T-cell (primary cell): ENCODE measurements at regions not wholly inside any gene's neighbourhood (a gene's known extent, or its start where the extent isn't known, plus 50 kb on each side); places are given as distances from the start of the nearest gene placed in this dataset.

Experiments
- ATAC-seq, 4 experiments: fragments of 200-7000 bp in 3 of 4; fragments of 150-1000 bp in 1 of 4; cut with Tn5 transposase; replicated peaks in 1 of 4; 1 replicate in 3 of 4; 2 replicates in 1 of 4; pipeline ENCODE4 v1.10.0; 2021; ENCODE audit warnings: moderate library complexity in 3 of 4, mild to moderate bottlenecking in 2 of 4, moderate number of reproducible peaks in 1 of 4
- CTCF ChIA-PET, 2 donors: fragments of 300-600 bp; sonication (Branson Sonifier 250); formaldehyde crosslinking; loops; one replicate each; lab custom pipeline; 2022; ENCODE audit warnings: antibody characterized with exemption in 2 of 2; lab: Charles Lee
- POLR2A ChIA-PET, 2 donors: fragments of 300-600 bp; sonication (Branson Sonifier 250); formaldehyde crosslinking; loops; one replicate each; lab custom pipeline; 2022; ENCODE audit warnings: antibody characterized with exemption in 2 of 2; lab: Charles Lee
- DNase-seq, 35 experiments: peaks; one replicate each; pipeline versions ENCODE4 v3.0.0 to v3.0.0-alpha.2; 2013 to 2023
- H3K27ac ChIP-seq: one replicate; pipeline ENCODE4 v1.5.1; 2013; ENCODE audit warnings: low read length
- H3K27me3 ChIP-seq, 2 experiments: replicated peaks in 1 of 2; 1 replicate in 1 of 2; 2 replicates in 1 of 2; pipeline versions ENCODE4 v1.6.1 to v1.7.0; 2013; ENCODE audit warnings: low read length in 1 of 2, mixed read lengths in 1 of 2; ENCODE audit not compliant: control insufficient read depth in 2 of 2, insufficient read depth in 2 of 2; ENCODE audit errors: extremely low read depth in 1 of 2
- H3K36me3 ChIP-seq, 2 donors: 1 replicate in 1 of 2; 2 replicates in 1 of 2; pipeline versions ENCODE4 v1.6.1 to v1.7.0; 2013; ENCODE audit warnings: low read length in 1 of 2; ENCODE audit not compliant: control insufficient read depth in 2 of 2, insufficient read depth in 1 of 2; ENCODE audit errors: extremely low read depth in 1 of 2
- H3K4me1 ChIP-seq, 2 experiments: 1 replicate in 1 of 2; 2 replicates in 1 of 2; pipeline versions ENCODE4 v1.6.1 to v1.7.0; 2013; ENCODE audit warnings: low read length in 2 of 2, mixed read lengths in 1 of 2; ENCODE audit not compliant: insufficient read depth in 2 of 2, control insufficient read depth in 1 of 2; ENCODE audit errors: extremely low read depth in 1 of 2
- H3K4me3 ChIP-seq, 2 donors: 1 replicate in 1 of 2; 2 replicates in 1 of 2; pipeline versions ENCODE4 v1.5.1 to v1.7.0; 2013; ENCODE audit warnings: mild to moderate bottlenecking in 2 of 2, low read length in 1 of 2, moderate library complexity in 1 of 2; ENCODE audit not compliant: control insufficient read depth in 1 of 2; ENCODE audit errors: extremely low read depth in 1 of 2
- H3K9me3 ChIP-seq: 2 replicates; pipeline ENCODE4 v1.7.0; 2013
- H3K27ac Mint-ChIP-seq, 2 donors: one replicate each; pipeline ENCODE4 v1.8.0; 2020 to 2021; ENCODE audit warnings: mild to moderate bottlenecking in 2 of 2, mixed read lengths in 2 of 2
- H3K27me3 Mint-ChIP-seq, 2 donors: one replicate each; pipeline ENCODE4 v1.8.0; 2021 to 2022; ENCODE audit warnings: mixed read lengths in 2 of 2
- H3K36me3 Mint-ChIP-seq: one replicate; pipeline ENCODE4 v1.8.0; 2021; ENCODE audit warnings: mixed read lengths
- H3K4me1 Mint-ChIP-seq, 3 donors: one replicate each; pipeline ENCODE4 v1.8.0; 2020 to 2022; ENCODE audit warnings: mixed read lengths in 3 of 3, mild to moderate bottlenecking in 1 of 3
- H3K4me3 Mint-ChIP-seq, 3 donors: one replicate each; pipeline ENCODE4 v1.8.0; 2020 to 2022; ENCODE audit warnings: mild to moderate bottlenecking in 3 of 3, mixed read lengths in 3 of 3, moderate library complexity in 3 of 3
- H3K9me3 Mint-ChIP-seq, 3 donors: one replicate each; pipeline ENCODE4 v1.8.0; 2020 to 2022; ENCODE audit warnings: mixed read lengths in 3 of 3
- WGBS: methylation state at CpG from one replicate; pipeline ENCODE4 v1.1.5; 2013; ENCODE audit warnings: missing lambda C conversion rate; ENCODE audit not compliant: insufficient coverage; 5-methylcytosine and 5-hydroxymethylcytosine counted together

- DNase-seq (no peak), ATAC-seq (no peak)
- Histone ChIP-seq H3K4me3 (no peak overlapping the region), H3K27ac (no peak overlapping the region), H3K9me3 (peaks cover 4% of the 10 kb centered on the region), H3K4me1 (no peaks in the 10 kb centered on the region), H3K36me3 (no peaks in the 10 kb centered on the region), H3K27me3 (peaks cover 0 to 5% of the 10 kb centered on the region in 2 experiments)
- ChIA-PET POLR2A (no interaction called here), CTCF (no interaction called here)
- Mint-ChIP-seq H3K27me3 (peaks cover 6 to 10% of the 10 kb centered on the region in 2 donors), H3K9me3 (peaks cover 10 to 18% (median 15%) of the 10 kb centered on the region in 3 donors), H3K27ac (no peak overlapping the region), H3K36me3 (no peaks in the 10 kb centered on the region), H3K4me3 (no peak overlapping the region), H3K4me1 (no peaks in the 10 kb centered on the region)
- 25% methylated on average over 1 of the region's 2 CpGs for WGBS
These were observed 227.2 kb upstream of the SULF2 start for GRCh38 chr20:48012401-48012974.

- ATAC-seq (no peak), DNase-seq (no peak)
- WGBS, result no CpG with 5 or more reads among the region's 2 CpGs
- Mint-ChIP-seq H3K36me3 (no peaks in the 10 kb centered on the region), H3K4me3 (no peak overlapping the region), H3K27ac (no peak overlapping the region), H3K9me3 (peaks cover 10 to 20% (median 15%) of the 10 kb centered on the region in 3 donors), H3K4me1 (no peaks in the 10 kb centered on the region), H3K27me3 (peaks cover 10 to 20% of the 10 kb centered on the region in 2 donors)
- H3K27me3 ChIP-seq, result peaks cover 0 to 11% of the 10 kb centered on the region in 2 experiments
- H3K9me3 ChIP-seq, result peaks cover 4% of the 10 kb centered on the region
- no peak overlapping the region for H3K4me3 ChIP-seq
- no peak overlapping the region for H3K27ac ChIP-seq
- CTCF ChIA-PET, result no interaction called here
- H3K4me1 ChIP-seq, result no peaks in the 10 kb centered on the region
- POLR2A ChIA-PET, result no interaction called here
- no peaks in the 10 kb centered on the region for H3K36me3 ChIP-seq
These were observed 225.7 kb upstream of the SULF2 start for GRCh38 chr20:48011025-48011424.

GRCh38 chr20:48010623-48011022 lies 225.3 kb upstream of the SULF2 start:
- POLR2A ChIA-PET, result no interaction called here
- no peak overlapping the region for H3K27ac ChIP-seq
- H3K4me1 Mint-ChIP-seq, result no peaks in the 10 kb centered on the region
- H3K27me3 Mint-ChIP-seq, result peaks cover 11 to 22% of the 10 kb centered on the region in 2 donors
- H3K4me3 Mint-ChIP-seq, result no peak overlapping the region
- peaks cover 0 to 15% of the 10 kb centered on the region in 2 experiments for H3K27me3 ChIP-seq
- H3K4me1 ChIP-seq, result peaks cover 0 to 2% of the 10 kb centered on the region in 2 experiments
- no peak overlapping the region for H3K4me3 ChIP-seq
- 90% methylated on average over 3 of the region's 3 CpGs for WGBS
- H3K9me3 ChIP-seq, result peaks cover 4% of the 10 kb centered on the region
- CTCF ChIA-PET, result no interaction called here
- ATAC-seq (no peak), DNase-seq (no peak)
- no peak overlapping the region for H3K27ac Mint-ChIP-seq
- H3K36me3 Mint-ChIP-seq, result no peaks in the 10 kb centered on the region
- H3K36me3 ChIP-seq, result no peaks in the 10 kb centered on the region
- H3K9me3 Mint-ChIP-seq, result peaks cover 10 to 20% (median 15%) of the 10 kb centered on the region in 3 donors

GRCh38 chr20:48008850-48009515 lies 223.7 kb upstream of the SULF2 start:
- H3K9me3 ChIP-seq, result peaks cover 4% of the 10 kb centered on the region

GRCh38 chr20:48007351-48007750 lies 222.1 kb upstream of the SULF2 start:
- ATAC-seq, result no peak
- Histone ChIP-seq H3K4me3 (no peak overlapping the region), H3K27ac (no peak overlapping the region), H3K9me3 (peaks cover 2% of the 10 kb centered on the region), H3K36me3 (no peaks in the 10 kb centered on the region), H3K4me1 (peaks cover 0 to 2% of the 10 kb centered on the region in 2 experiments), H3K27me3 (peaks cover 0 to 30% of the 10 kb centered on the region in 2 experiments)
- Mint-ChIP-seq H3K4me1 (no peaks in the 10 kb centered on the region), H3K27me3 (peaks cover 32 to 37% of the 10 kb centered on the region in 2 donors), H3K9me3 (peaks cover 9 to 27% (median 10%) of the 10 kb centered on the region in 3 donors), H3K36me3 (no peaks in the 10 kb centered on the region), H3K27ac (no peak overlapping the region), H3K4me3 (no peak overlapping the region)
- no peak for DNase-seq
- ChIA-PET POLR2A (no interaction called here), CTCF (no interaction called here)
- WGBS, result 8% methylated on average over 3 of the region's 5 CpGs

More at GRCh38 chr20:48008850-48009515, 223.7 kb upstream of the SULF2 start:
- no peak overlapping the region for H3K27ac ChIP-seq
- Mint-ChIP-seq H3K27me3 (peaks cover 27 to 38% of the 10 kb centered on the region in 2 donors), H3K36me3 (no peaks in the 10 kb centered on the region), H3K4me3 (no peak overlapping the region), H3K9me3 (peaks cover 10 to 26% (median 15%) of the 10 kb centered on the region in 3 donors), H3K27ac (no peak overlapping the region), H3K4me1 (no peaks in the 10 kb centered on the region)
- ChIA-PET POLR2A (no interaction called here), CTCF (no interaction called here)
- no peak for ATAC-seq
- DNase-seq, result no peak
- H3K4me1 ChIP-seq, result peaks cover 0 to 2% of the 10 kb centered on the region in 2 experiments
- WGBS, result no CpG with 5 or more reads among the region's 2 CpGs
- H3K27me3 ChIP-seq, result peaks cover 0 to 30% of the 10 kb centered on the region in 2 experiments
- H3K36me3 ChIP-seq, result no peaks in the 10 kb centered on the region
- no peak overlapping the region for H3K4me3 ChIP-seq

- H3K4me3 ChIP-seq, result no peak overlapping the region
- Mint-ChIP-seq H3K4me3 (no peak overlapping the region), H3K27me3 (peaks cover 34 to 37% of the 10 kb centered on the region in 2 donors), H3K27ac (no peak overlapping the region), H3K36me3 (no peaks in the 10 kb centered on the region), H3K9me3 (peaks cover 4 to 22% (median 4%) of the 10 kb centered on the region in 3 donors), H3K4me1 (no peaks in the 10 kb centered on the region)
- ChIA-PET CTCF (no interaction called here), POLR2A (no interaction called here)
- H3K9me3 ChIP-seq, result no peaks in the 10 kb centered on the region
- no peak for DNase-seq
- H3K36me3 ChIP-seq, result no peaks in the 10 kb centered on the region
- 13% methylated on average over 14 of the region's 14 CpGs for WGBS
- peaks cover 0 to 30% of the 10 kb centered on the region in 2 experiments for H3K27me3 ChIP-seq
- no peak overlapping the region for H3K27ac ChIP-seq
- H3K4me1 ChIP-seq, result peaks cover 0 to 2% of the 10 kb centered on the region in 2 experiments
- ATAC-seq, result no peak
These were observed 221.0 kb upstream of the SULF2 start for GRCh38 chr20:48006036-48006833.
